ENCODE measurements at regions not wholly inside any gene's neighbourhood (a gene's known extent, or its start where the extent isn't known, plus 50 kb on each side); places are given as distances from the start of the nearest gene placed in this dataset.

GRCh38 chr13:53207556-53207955 lies 178.9 kb downstream of the OLFM4 start:
- no peak for FAIRE-seq

DNA sequence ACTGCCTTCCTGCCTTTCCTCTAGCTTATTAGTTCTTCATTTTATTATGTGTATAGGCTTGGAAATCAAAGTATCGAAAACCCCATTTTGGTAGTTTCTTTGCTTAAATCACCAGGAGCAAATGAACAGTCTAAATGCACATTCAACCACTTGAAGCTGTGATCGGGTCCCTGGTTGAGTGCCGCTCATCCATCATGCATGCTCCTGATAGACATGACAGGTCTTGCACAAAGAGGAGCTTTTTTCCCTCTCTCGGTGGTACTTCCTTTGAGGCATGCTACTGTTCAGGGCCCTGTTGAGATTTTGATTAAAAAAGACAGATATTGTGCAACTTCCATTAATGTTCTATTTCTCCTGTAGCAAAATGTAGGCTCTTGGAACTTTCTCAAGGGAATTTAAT lies 185.8 kb downstream of the OLFM4 start:
- no peak for FAIRE-seq

GRCh38 chr13:53215563-53215962 lies 186.9 kb downstream of the OLFM4 start:
- no peak for FAIRE-seq

DNA sequence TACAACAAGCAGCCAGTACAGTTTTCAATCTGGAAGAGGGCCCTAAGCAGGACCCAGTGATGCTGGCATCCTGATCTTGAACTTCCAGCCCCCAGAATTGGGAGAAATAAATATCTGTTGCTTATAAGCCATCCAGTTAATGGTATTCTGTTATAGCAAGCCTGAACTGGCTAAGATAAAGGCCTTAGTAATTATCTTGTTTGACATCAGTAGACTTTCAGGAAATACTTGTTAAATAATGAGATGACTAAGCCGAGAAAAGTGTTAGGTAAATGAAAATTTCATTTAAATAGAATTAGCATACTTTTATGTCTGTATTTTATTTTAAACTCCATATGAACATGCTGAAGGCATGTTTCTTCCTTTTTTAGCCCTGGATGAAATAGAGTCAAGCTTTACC lies 188.2 kb downstream of the OLFM4 start:
- no peak for FAIRE-seq

DNA sequence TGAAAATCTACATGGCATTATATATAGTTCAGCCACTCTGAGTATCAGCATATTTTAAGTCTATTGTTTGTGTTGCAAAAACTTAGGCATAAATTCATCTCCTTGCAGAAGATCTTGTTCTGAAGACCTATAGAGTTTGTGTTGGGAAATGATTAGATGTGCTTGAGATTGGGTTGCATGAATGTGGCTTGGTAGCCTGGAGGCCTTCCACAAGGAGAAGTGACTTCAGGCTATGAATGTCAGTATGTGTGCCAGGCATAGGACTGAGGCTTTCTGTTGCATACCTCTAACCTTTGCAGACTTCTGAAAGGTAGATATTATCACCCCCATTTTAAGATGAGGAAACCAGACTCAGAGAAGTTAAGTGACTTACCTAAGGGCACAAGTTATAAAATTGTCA lies 188.6 kb downstream of the OLFM4 start:
- FAIRE-seq, result no peak

DNA sequence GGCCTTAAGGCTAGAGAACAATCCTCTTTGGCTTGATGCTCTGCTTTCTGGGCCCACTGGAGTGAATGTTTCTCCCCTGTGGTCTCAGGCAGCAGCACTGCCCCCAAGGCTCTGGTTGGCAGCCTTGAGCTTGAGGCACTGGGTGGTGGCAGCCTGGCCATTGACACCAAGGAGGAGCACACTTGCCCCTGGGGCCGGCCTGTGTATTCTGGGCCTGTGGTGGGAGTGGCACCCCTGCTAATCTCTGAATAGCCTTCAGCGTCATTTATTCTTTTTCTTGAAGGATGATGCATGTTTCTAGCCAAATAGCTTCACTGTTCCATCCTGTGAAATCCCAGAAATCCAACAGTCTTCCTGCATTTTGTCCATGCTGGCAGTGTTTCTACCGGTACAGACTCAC lies 191.4 kb downstream of the OLFM4 start:
- no peak for FAIRE-seq

- FAIRE-seq, result no peak
Observed at GRCh38 chr13:53237696-53238095, 209.1 kb downstream of the OLFM4 start.

DNA sequence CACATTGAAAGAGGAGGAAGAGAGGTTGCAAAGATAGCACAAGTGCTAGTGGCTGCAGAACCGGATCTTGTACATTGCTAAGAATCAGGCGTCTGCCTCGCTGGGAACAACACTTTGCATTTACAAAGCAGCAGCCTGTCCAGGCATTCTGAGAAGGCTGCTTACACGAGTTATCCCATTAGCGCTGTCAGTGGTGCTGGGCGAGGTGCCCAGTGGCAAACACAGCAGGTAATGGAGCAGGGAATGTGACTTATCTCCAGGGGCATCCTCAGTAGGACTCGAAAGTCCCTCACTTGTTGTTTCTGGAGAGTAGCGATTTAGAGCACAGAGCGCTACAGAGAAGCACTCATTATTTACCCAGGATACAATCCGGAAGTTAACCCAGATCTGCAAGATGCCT lies 209.6 kb downstream of the OLFM4 start:
- FAIRE-seq, result no peak

- FAIRE-seq, result no peak
Observed at GRCh38 chr13:53240401-53241025, 211.9 kb downstream of the OLFM4 start.

DNA sequence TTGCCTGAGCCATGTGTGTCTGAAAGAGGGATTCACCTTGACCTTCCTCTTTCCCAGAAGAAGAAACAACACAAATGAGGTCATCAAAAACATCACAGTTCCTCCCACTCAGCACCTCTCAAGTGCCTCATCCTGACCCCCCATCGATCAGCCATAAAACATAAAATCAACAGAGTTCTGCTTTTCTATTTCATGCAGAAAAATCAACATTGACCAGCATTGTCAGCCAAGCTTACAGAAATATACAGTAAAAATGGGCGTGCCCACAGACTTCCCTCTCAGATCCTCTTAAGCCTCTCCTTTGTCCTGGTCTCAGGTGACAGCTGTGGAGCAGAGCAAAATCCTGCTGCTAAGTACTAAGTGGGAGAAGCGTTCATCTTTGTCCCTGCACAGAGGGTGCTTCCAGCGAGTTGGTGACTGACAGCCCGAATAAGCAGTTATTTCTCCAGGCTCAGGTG lies 213.3 kb downstream of the OLFM4 start:
- FAIRE-seq, result no peak

GRCh38 chr13:53249236-53249635 lies 220.6 kb downstream of the OLFM4 start:
- no peak for FAIRE-seq

DNA sequence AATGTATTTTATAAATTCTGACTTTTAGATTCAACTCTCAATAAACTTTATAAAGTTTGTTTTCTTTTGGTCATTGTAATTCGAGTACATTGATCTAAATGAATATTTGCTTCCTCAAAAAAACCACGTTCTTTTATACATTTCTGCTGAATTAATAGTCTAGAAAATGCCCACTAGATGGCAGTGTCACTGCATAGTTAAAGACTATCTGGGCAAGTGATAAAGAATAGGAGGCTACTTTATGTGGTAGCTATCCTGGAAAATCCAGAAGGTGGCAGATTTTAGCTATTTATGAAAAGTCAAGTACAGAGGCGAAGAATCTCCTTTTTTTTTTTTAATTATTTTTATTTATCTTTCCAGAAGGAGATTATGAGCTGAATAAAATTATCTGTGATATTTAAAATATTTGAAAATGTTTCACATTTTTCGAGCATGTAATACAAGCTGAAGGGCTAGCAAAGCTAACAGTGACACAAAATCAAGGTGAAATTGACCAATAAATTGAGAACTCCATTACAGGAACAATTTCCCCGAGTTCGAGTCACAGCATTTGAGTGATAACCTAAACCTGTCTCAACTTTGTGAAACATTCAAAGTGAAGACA lies 221.8 kb downstream of the OLFM4 start:
- FAIRE-seq, result peak; percentile 93

- FAIRE-seq, result no peak
Observed at GRCh38 chr13:53250977-53251376, 222.4 kb downstream of the OLFM4 start.

GRCh38 chr13:53254500-53254899 lies 225.9 kb downstream of the OLFM4 start:
- FAIRE-seq, result no peak

- no peak for FAIRE-seq
Observed at GRCh38 chr13:53255795-53256194, 227.2 kb downstream of the OLFM4 start.

DNA sequence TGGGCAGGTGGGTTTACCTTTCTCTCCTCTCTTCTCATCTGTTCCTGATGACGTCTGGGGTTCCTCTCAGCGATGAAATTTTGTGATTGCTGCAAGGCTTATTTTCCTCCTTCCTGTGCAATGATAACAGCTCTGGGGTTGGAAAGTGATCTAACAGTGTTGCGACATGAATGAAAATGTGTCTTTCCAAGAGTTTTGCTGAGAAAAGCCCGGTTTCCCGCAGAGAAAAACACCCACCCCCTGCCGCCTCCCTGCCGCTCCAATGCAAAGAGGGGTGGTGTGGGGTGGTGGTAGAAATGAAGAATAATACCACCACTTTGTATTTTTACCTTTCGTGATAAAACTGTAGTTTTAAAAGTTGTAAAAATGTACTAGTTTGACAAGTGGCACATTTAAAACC lies 232.0 kb downstream of the OLFM4 start:
- no peak for FAIRE-seq

DNA sequence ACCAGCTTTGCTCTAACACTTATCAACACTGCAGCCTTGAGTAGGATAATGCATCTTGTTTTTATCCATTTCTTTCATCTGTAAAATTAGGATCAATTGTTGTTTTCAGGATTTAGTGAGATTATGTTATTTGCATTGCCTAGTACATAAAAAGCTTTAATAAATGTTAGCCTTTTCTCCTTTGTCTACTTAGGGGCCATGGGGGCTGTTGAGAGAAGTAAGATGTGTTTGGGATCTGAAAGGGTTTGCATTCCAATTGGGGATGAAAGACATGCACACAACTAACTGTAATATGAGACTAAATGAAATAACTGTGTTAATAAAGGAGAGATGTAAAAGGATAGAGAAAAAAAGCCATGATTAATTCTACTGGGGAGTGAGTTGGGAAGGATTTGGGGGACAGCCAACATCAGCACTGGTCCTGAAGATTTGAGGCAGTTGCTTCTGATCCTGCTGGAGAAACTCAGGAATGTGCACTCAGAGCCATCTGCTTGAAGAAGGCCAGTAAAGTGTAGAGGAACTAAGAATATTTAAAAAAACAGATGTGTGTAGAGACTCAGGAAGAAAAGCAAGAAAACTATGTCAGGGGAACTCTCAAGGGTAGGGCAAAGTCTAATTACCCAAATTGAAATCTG lies 236.3 kb downstream of the OLFM4 start:
- no peak for FAIRE-seq

DNA sequence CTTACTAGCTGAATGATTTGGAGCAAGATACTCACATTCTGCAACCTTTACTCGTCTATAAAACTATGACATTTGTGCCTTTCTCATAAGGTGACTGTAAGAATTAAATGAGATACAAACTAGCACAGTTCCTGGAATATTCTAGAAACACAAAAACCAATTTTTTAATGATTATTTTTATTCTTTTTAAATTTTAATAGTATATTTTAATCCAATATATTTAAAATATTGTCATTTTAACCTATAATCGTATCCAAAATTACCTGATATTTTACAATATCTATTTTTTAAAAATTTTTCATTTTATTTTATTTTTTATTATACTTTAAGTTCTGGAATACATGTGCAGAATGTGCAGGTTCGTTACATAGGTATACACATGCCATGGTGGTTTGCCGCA lies 238.1 kb downstream of the OLFM4 start:
- peak; percentile 72 for FAIRE-seq

GRCh38 chr13:53269634-53270033 lies 241.0 kb downstream of the OLFM4 start:
- no peak for FAIRE-seq

DNA sequence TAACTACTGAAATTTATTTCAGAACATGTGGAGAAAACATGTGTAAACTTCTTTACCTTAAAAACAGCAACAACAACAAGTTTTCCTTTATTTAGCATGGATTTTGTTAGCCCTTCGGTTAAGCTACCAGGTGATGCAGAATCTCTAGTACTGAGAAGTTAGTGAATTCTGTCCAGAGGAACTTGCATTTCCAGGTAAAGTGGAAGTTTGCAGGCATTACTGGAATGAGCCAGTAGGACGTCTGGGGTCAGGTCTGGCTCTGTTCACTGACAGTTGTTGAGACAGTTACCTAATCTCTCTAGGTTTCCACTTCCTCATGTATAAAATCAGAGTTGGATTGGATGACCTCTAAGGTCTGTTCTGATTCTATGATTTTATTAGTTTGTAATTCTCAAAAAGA lies 244.3 kb downstream of the OLFM4 start:
- no peak for FAIRE-seq

DNA sequence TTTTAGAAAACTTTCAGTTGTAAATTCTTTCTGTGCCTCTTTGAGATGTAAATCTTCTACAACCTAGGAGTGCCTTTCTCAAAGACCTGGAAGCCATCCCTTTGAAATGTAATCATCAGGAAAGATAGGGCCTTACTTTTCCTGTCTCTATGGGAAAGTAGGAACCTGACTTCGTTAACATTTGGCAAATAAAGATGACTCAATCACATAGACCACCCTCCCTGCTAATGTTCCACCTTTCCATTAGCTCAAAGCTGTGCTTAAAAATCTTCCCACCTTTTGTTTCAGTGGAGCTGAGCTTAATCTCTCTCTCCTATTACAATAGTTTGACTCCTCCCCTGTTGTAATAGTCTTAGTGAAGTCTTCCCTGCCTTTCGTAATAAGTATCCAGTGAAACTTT lies 247.7 kb downstream of the OLFM4 start:
- no peak for FAIRE-seq

DNA sequence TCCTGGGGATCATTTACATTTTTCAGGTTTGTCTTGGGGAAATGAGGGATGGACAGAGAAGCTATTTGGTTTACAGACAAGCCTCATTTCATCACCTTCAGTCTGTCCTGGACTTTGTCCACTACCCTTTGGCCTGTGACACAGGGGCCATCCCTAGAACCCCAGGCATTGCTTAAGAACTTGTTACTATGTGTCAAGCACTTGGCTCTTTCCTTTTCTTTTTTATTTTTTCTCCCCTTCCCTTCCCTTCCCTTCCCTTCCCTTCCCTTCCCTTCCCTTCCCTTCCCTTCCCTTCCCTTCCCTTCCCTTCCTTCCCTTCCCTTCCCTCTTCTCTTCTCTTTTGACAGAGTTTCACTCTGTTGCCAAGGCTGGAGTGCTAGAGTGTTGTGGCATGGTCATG lies 253.1 kb downstream of the OLFM4 start:
- no peak for FAIRE-seq

- FAIRE-seq, result no peak
Observed at GRCh38 chr13:53285896-53286430, 257.4 kb downstream of the OLFM4 start.

- no peak for FAIRE-seq
Observed at GRCh38 chr13:53298396-53298795, 269.8 kb downstream of the OLFM4 start.
